ENCODE measurements at regions not wholly inside any gene's neighbourhood (a gene's known extent, or its start where the extent isn't known, plus 50 kb on each side); places are given as distances from the start of the nearest gene placed in this dataset.

GRCh38 chr3:6542795-6543194 is 318.1 kb upstream of the GRM7 start:
- ATAC-seq: no peak
- TF ChIP-seq ZNF70 (CRISPR knock-in tag; IDR thresholded peaks at IDR 0.05) (no peak), TSHZ2 (CRISPR knock-in tag; IDR thresholded peaks at IDR 0.05) (no peak), TOX (CRISPR knock-in tag; IDR thresholded peaks at IDR 0.05; ENCODE audit: borderline replicate concordance) (no peak), ESRRG (CRISPR knock-in tag; IDR thresholded peaks at IDR 0.05) (no peak), ISL1 (CRISPR knock-in tag; IDR thresholded peaks at IDR 0.05) (no peak), OSR1 (CRISPR knock-in tag; IDR thresholded peaks at IDR 0.05) (no peak), POU6F1 (CRISPR knock-in tag; IDR thresholded peaks at IDR 0.05; ENCODE audit: borderline replicate concordance, low read depth) (no peak)

- TF ChIP-seq RARB (CRISPR knock-in tag; IDR thresholded peaks at IDR 0.05): no peak
- TF ChIP-seq ZFP30 (CRISPR knock-in tag; IDR thresholded peaks at IDR 0.05): no peak
- TF ChIP-seq ESRRG (CRISPR knock-in tag; IDR thresholded peaks at IDR 0.05): no peak
- no peak for TF ChIP-seq PATZ1 (CRISPR knock-in tag; IDR thresholded peaks at IDR 0.05; ENCODE audit: borderline replicate concordance)
- no peak for TF ChIP-seq CSDC2 (CRISPR knock-in tag; IDR thresholded peaks at IDR 0.05)
- TF ChIP-seq BACH2 (CRISPR knock-in tag; IDR thresholded peaks at IDR 0.05; ENCODE audit: borderline replicate concordance): no peak
- no peak for TF ChIP-seq SNAI2 (CRISPR knock-in tag; IDR thresholded peaks at IDR 0.05)
- no peak for TF ChIP-seq ZFP3 (CRISPR knock-in tag; IDR thresholded peaks at IDR 0.05)
- no peak for ATAC-seq
Observed at GRCh38 chr3:6549296-6549695, 311.6 kb upstream of the GRM7 start.

GRCh38 chr3:6551165-6551564 is 309.8 kb upstream of the GRM7 start:
- no peak for ATAC-seq
- TF ChIP-seq ZC3H10 (CRISPR knock-in tag; IDR thresholded peaks at IDR 0.05) (no peak), TSHZ2 (CRISPR knock-in tag; IDR thresholded peaks at IDR 0.05) (no peak), ISL1 (CRISPR knock-in tag; IDR thresholded peaks at IDR 0.05) (no peak), ZNF565 (CRISPR knock-in tag; conservative IDR thresholded peaks at IDR 0.05; ENCODE audit: low read depth) (no peak), ARNTL (CRISPR knock-in tag; IDR thresholded peaks at IDR 0.05; ENCODE audit: borderline replicate concordance, low read depth) (no peak), POU6F1 (CRISPR knock-in tag; IDR thresholded peaks at IDR 0.05; ENCODE audit: borderline replicate concordance, low read depth) (no peak), GLIS3 (CRISPR knock-in tag; IDR thresholded peaks at IDR 0.05) (no peak), SNAI2 (CRISPR knock-in tag; IDR thresholded peaks at IDR 0.05) (no peak), BACH2 (CRISPR knock-in tag; IDR thresholded peaks at IDR 0.05; ENCODE audit: borderline replicate concordance) (no peak), OSR1 (CRISPR knock-in tag; IDR thresholded peaks at IDR 0.05) (no peak)
